Kasumi-1 (cell line): ENCODE measurements at regions not wholly inside any gene's neighbourhood (a gene's known extent, or its start where the extent isn't known, plus 50 kb on each side); places are given as distances from the start of the nearest gene placed in this dataset.
"Not testable (repeated sequence)": the region's sequence is repeated elsewhere in the genome, so short reads cannot be mapped to it uniquely, and the experiment has no call there.

Experiments
- DNase-seq, 2 experiments: peaks; one replicate each; lab custom pipeline; 2025; lab: John Stamatoyannopoulos, UW

- no peak for DNase-seq
These were observed 52.5 kb upstream of the WDFY3 start for GRCh38 chr4:85018983-85019382.

GRCh38 chr4:85019411-85019810, 52.9 kb upstream of the WDFY3 start:
- no peak for DNase-seq

GRCh38 chr4:85024671-85025070, 58.2 kb upstream of the WDFY3 start:
- no peak for DNase-seq

- DNase-seq = no peak
These were observed 62.4 kb upstream of the WDFY3 start for GRCh38 chr4:85028910-85029309.

- DNase-seq = no peak
These were observed 63.0 kb upstream of the WDFY3 start for GRCh38 chr4:85029453-85029852.

GRCh38 chr4:85030156-85030555, 63.7 kb upstream of the WDFY3 start:
- no peak for DNase-seq

GRCh38 chr4:85033838-85034237, 67.3 kb upstream of the WDFY3 start:
- DNase-seq = not testable (repeated sequence)

GRCh38 chr4:85039526-85039925, 73.0 kb upstream of the WDFY3 start:
- DNase-seq = no peak

GRCh38 chr4:85043812-85044496, 77.5 kb upstream of the WDFY3 start:
- DNase-seq = not testable (repeated sequence)

GRCh38 chr4:85050736-85051135, 84.2 kb upstream of the WDFY3 start:
- no peak for DNase-seq

- DNase-seq = no peak
These were observed 85.0 kb upstream of the WDFY3 start for GRCh38 chr4:85051526-85051925.

GRCh38 chr4:85054925-85055324, 88.4 kb upstream of the WDFY3 start:
- not testable (repeated sequence) for DNase-seq

- DNase-seq = no peak
These were observed 92.1 kb upstream of the WDFY3 start for GRCh38 chr4:85058551-85058950.

- no peak for DNase-seq
These were observed 95.5 kb upstream of the WDFY3 start for GRCh38 chr4:85061974-85062373.

- DNase-seq = no peak
These were observed 96.0 kb upstream of the WDFY3 start for GRCh38 chr4:85062466-85062865.

GRCh38 chr4:85067342-85067741, 100.9 kb upstream of the WDFY3 start:
- DNase-seq = no peak

- no peak for DNase-seq
These were observed 111.5 kb upstream of the WDFY3 start for GRCh38 chr4:85078016-85078415.

- no peak for DNase-seq
These were observed 114.7 kb upstream of the WDFY3 start for GRCh38 chr4:85081196-85081595.

GRCh38 chr4:85084371-85085094, 118.0 kb upstream of the WDFY3 start:
- peak; percentile 47 to 55 for DNase-seq

GRCh38 chr4:85086721-85087120, 120.2 kb upstream of the WDFY3 start:
- DNase-seq = no peak

GRCh38 chr4:85092536-85092935, 126.0 kb upstream of the WDFY3 start:
- no peak for DNase-seq

- DNase-seq = no peak
These were observed 126.5 kb upstream of the WDFY3 start for GRCh38 chr4:85092943-85093342.

GRCh38 chr4:85094735-85095134, 128.2 kb upstream of the WDFY3 start:
- no peak for DNase-seq

GRCh38 chr4:85102606-85103005, 136.1 kb upstream of the WDFY3 start:
- DNase-seq = no peak
